T-helper 1 cell treated with Interleukin-12 subunit alpha and Interleukin-12 subunit beta and Interleukin-4 antibody, amounts not matched to agents 30 ng/mL and 1 ng/mL, for 36 hours (primary cell): ENCODE measurements at regions not wholly inside any gene's neighbourhood (a gene's known extent, or its start where the extent isn't known, plus 50 kb on each side); places are given as distances from the start of the nearest gene placed in this dataset.
"Not testable (repeated sequence)": the region's sequence is repeated elsewhere in the genome, so short reads cannot be mapped to it uniquely, and the experiment has no call there.

Experiments used
- intact Hi-C: fragments of 100-400 bp; cut with micrococcal nuclease; formaldehyde crosslinking; loops from one replicate; pipeline ENCODE4 v1.15.1; 2024

- intact Hi-C loops: not testable (repeated sequence)
These were observed 275.8 kb downstream of the LIPI start for GRCh38 chr21:13934887-13935342.

- intact Hi-C loops: not testable (repeated sequence)
These were observed 287.6 kb downstream of the LIPI start for GRCh38 chr21:13923175-13923574.

- intact Hi-C loops: not testable (repeated sequence)
These were observed 289.3 kb downstream of the LIPI start for GRCh38 chr21:13921455-13921854.

GRCh38 chr21:13907385-13907784 is 297.8 kb downstream of the POTED start:
- intact Hi-C loops: not testable (repeated sequence)

GRCh38 chr21:13896596-13897247 is 287.1 kb downstream of the POTED start:
- intact Hi-C loops: loop anchor here (1.0 kb wide), 1 partner anchor 18 kb away; no protein-coding TSS in a partner anchor

GRCh38 chr21:13893617-13894016 is 284.0 kb downstream of the POTED start:
- intact Hi-C loops: not testable (repeated sequence)

- intact Hi-C loops: not testable (repeated sequence)
These were observed 283.4 kb downstream of the POTED start for GRCh38 chr21:13893025-13893424.

- intact Hi-C loops: not testable (repeated sequence)
These were observed 282.7 kb downstream of the POTED start for GRCh38 chr21:13892146-13892751.

GRCh38 chr21:13889176-13889575 is 279.6 kb downstream of the POTED start:
- intact Hi-C loops: not testable (repeated sequence)

GRCh38 chr21:13883641-13884395 is 274.2 kb downstream of the POTED start:
- intact Hi-C loops: not testable (repeated sequence)

GRCh38 chr21:13877503-13877902 is 267.9 kb downstream of the POTED start:
- intact Hi-C loops: not testable (repeated sequence)

GRCh38 chr21:13876999-13877398 is 267.4 kb downstream of the POTED start:
- intact Hi-C loops: not testable (repeated sequence)

- intact Hi-C loops: not testable (repeated sequence)
These were observed 264.4 kb downstream of the POTED start for GRCh38 chr21:13874001-13874400.

GRCh38 chr21:13854638-13855037 is 245.1 kb downstream of the POTED start:
- intact Hi-C loops: no loop called here

- intact Hi-C loops: not testable (repeated sequence)
These were observed 241.2 kb downstream of the POTED start for GRCh38 chr21:13850808-13851207.

- intact Hi-C loops: not testable (repeated sequence)
These were observed 239.9 kb downstream of the POTED start for GRCh38 chr21:13849489-13849888.

GRCh38 chr21:13846718-13847117 is 237.1 kb downstream of the POTED start:
- intact Hi-C loops: not testable (repeated sequence)

- intact Hi-C loops: not testable (repeated sequence)
These were observed 235.0 kb downstream of the POTED start for GRCh38 chr21:13844574-13844973.

- intact Hi-C loops: not testable (repeated sequence)
These were observed 233.5 kb downstream of the POTED start for GRCh38 chr21:13843081-13843480.

- intact Hi-C loops: not testable (repeated sequence)
These were observed 218.1 kb downstream of the POTED start for GRCh38 chr21:13827666-13828065.

GRCh38 chr21:13827201-13827600 is 217.6 kb downstream of the POTED start:
- intact Hi-C loops: no loop called here

- intact Hi-C loops: not testable (repeated sequence)
These were observed 216.9 kb downstream of the POTED start for GRCh38 chr21:13826511-13826910.
